ENCODE measurements at regions not wholly inside any gene's neighbourhood (a gene's known extent, or its start where the extent isn't known, plus 50 kb on each side); places are given as distances from the start of the nearest gene placed in this dataset.
"Not testable (repeated sequence)": the region's sequence is repeated elsewhere in the genome, so short reads cannot be mapped to it uniquely, and the experiment has no call there.

DNA sequence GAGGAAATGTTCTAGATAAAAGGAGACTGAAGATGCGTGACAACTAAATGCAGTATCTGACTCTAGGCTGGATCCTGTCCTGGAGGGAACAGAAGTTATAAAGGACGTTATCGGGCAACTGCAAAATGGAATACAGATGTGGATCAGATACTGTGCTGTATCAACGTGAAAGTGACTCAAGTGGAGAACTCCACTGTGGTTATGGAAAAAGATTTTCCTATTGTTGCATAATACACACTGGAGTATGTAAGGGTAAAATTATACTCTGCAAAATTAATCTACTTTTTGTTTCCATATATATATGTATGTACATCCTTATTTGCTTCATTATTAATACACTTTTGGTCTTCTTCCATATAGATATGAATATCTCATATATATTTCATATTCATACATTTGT lies 654.0 kb downstream of the QKI start:
- DNase-seq, result no peak

GRCh38 chr6:164066766-164067165 lies 652.2 kb downstream of the QKI start:
- no peak for DNase-seq

DNA sequence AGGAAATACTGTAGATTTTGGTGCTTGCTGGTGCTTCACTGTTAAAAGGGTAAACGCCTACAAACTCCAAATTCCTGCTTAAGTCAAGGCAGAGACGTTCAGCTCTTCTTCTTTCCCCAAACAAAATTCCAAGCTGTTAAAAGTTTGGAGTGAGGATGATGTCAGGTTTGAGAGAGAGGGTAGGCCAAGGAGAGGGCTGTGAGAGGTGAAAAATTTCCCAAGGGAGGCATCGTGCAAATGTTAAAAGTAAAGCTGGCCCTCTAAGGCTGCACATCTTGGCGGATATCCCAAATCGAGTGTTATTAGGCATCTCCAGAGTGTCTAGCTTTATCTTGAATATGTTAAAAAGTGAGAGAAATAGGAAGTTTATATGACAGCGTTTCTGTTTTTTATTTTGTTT lies 651.8 kb downstream of the QKI start:
- no peak for DNase-seq

DNA sequence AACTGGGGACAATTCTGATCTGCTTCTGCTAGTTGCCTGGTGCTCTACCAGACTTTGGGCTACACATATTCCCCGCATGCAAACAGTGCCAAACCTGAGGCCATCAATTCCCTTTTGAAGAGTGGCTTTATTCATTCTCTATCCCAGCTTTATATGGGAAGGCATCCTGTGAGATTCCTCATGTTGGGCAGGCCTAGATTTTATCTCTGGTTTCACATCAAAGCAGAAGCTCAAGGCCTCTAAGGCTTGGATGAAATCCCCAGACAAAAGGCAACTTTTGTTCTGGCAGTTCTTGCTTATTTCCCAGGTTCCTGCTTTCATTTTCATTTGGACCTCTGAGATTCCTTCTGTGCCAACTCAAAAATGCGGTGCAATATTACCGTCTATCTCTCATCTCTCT lies 648.8 kb downstream of the QKI start:
- DNase-seq, result no peak

- DNase-seq, result no peak
Measured at GRCh38 chr6:164062872-164063271, 648.4 kb downstream of the QKI start.

DNA sequence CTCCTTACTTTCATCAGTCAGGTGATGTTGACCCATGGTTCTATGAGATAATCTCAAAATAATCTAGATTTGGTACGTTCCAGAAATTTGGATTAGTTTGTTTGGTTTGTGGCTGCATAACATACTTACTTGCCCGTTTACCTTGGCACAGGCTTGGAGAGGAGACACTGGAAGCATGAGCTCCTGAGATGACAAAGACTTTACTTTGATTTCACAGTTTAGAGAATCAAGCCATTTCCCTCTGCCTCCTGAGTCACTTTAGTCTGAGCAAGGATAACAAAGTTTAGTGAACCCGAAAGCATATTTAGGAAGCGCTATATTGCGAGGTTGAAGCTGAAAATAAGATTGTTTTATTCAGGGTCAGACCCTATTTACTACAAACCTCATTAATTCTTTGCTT lies 643.4 kb downstream of the QKI start:
- DNase-seq, result no peak

DNA sequence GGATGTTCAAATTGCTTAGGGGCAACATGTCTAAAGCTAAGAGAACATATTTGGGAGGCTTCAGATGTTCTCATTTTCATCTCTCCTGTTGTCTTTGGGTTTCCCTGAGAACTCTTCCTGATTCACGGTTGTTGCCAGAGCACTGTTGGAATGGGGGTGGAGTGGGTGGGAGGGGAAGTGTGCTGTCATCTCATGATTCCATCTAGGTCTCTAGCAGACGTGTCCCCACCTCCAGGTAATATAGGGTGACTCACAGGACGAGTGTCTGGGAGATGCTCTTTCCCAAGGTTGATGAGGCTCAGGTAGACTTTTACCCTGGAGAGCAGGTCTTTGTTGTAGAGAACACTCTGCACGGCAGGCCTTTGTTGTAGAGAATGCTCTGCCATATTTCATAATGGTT lies 636.9 kb downstream of the QKI start:
- DNase-seq, result no peak

DNA sequence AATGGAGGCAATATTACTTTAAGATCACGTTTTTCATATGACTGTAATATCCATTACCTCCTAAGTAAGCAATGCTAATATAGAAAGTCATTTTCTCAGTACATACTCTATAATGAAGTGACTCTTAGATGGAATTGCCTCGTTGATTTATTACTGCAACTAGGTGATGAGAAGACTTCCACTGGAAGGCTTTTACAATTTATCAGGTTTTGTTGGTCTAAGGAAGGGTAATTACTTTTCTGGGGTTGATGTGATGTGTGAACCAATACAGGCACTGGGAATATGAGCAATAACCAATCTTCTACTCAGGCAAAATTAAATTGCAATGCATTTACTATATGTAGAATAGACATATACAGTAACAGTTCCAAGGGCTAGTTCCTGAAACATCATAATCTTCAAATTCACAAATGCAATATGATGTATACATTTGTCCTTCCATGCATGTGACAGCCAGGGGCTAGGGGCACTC lies 635.0 kb downstream of the QKI start:
- DNase-seq, result no peak

DNA sequence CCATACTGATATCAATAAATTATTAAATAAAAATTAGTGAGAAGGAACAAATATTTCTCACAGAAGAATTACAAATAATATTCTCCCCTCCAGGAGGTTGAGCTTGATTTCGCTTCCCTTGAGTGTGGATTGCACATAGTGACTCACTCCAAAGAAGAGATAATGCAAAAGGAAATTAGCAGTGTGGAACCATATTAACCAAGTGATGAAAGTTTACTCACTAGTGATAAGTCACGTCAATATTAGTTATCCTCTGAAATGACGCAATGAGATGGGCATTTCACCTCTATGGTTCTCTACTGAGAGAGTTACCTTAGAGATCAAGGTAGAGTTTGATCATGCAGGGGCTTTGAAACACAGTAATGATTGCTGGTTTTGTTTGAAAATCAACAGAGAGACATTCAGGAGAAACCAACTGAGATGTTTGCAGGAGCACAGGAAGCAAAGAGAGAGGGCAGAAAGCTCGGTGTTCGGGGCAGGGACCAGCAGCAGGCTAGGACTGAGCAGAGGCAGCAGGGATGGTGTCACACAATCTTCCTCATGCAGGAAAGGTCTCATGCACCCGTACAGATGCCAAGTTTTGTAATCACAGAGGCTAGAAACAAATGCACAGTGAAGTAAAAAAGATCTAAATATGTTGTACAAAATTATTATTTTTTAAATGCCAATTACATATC lies 634.5 kb downstream of the QKI start:
- no peak for DNase-seq

- no peak for DNase-seq
Measured at GRCh38 chr6:164045082-164045481, 630.6 kb downstream of the QKI start.

DNA sequence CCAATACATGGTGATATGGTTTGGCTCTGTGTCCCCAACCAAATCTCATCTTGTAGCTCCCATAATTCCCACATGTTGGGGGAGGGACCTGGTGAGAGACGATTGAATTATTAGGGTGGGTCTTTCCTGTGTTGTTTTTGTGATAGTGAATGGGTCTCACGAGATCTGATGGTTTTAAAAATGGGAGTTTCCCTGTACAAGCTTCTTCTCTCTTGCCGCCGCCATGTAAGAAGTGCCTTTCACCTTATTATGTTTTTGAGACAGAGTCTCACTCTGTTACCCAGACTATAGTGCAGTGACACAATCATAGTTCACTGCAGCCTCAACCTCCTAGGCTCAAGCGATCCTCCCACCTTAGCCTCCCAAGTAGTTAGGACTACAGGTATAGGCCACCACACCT lies 629.1 kb downstream of the QKI start:
- not testable (repeated sequence) for DNase-seq

- no peak for DNase-seq
Measured at GRCh38 chr6:164042212-164042611, 627.7 kb downstream of the QKI start.

- no peak for DNase-seq
Measured at GRCh38 chr6:164040994-164041393, 626.5 kb downstream of the QKI start.

GRCh38 chr6:164039954-164040375 lies 625.4 kb downstream of the QKI start:
- no peak for DNase-seq

- DNase-seq, result no peak
Measured at GRCh38 chr6:164037171-164037870, 622.8 kb downstream of the QKI start.

GRCh38 chr6:164035900-164036485 lies 621.5 kb downstream of the QKI start:
- DNase-seq, result peak; percentile 8

GRCh38 chr6:164034602-164035140 lies 620.2 kb downstream of the QKI start:
- no peak for DNase-seq

GRCh38 chr6:164025180-164025579 lies 610.7 kb downstream of the QKI start:
- no peak for DNase-seq

DNA sequence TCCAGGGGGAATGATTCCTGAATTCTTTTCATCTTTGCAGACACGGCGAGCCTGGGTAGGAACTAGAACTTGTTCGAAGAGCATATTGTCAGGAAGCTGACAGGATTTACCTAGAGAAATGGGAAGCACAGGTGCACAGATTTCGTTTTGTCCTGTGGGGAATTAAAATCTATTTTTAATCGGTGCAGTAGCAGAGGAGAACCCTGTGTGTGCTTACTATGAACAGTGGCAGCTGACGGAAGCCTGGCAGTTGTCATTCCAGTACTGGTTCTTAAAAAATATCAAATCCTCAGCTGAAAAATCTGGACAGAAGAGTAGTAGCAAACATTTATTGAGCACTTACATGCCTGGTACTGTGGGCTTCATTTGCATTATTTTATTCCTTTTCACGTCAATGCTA lies 609.0 kb downstream of the QKI start:
- DNase-seq, result no peak

- DNase-seq, result no peak
Measured at GRCh38 chr6:164022632-164023031, 608.1 kb downstream of the QKI start.

GRCh38 chr6:164021589-164022250 lies 607.2 kb downstream of the QKI start:
- DNase-seq, result no peak

- DNase-seq, result no peak
Measured at GRCh38 chr6:164020142-164020541, 605.6 kb downstream of the QKI start.

DNA sequence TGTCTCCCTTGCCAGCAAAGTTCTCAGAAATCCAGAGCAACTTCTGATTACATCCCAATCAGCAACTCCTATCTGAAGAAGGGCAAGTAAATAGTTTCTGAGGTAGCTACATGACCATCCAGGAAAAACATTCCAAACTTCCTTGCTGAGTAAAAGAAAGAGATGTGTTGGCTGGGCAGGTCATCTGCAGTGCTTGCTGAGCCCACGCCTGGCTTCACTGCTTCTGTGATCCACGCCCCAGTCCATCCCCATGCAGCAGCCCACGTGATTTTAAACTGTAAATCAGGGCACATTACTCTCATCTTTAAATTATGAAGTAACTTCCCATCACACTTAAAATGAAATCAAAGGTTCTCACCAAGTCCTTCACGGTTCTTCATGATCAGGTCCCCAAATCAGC lies 603.6 kb downstream of the QKI start:
- DNase-seq, result no peak
